Endothelial cell of umbilical vein (primary cell): ENCODE measurements at regions not wholly inside any gene's neighbourhood (a gene's known extent, or its start where the extent isn't known, plus 50 kb on each side); places are given as distances from the start of the nearest gene placed in this dataset.

Experiments
- BruUV-seq: library from RNA; stranded (reverse); fragments of 400-500 nt; replicated peaks from 2 replicates; lab custom pipeline; 2021; lab: Mats Ljungman, UMichigan
- CTCF ChIA-PET: fragments of 300-600, 350-600 bp; sonication (Branson Sonifier 250); formaldehyde crosslinking; loops from one replicate; lab custom pipeline; 2021; ENCODE audit warnings: antibody characterized with exemption, inconsistent platforms; lab: Charles Lee
- POLR2A ChIA-PET: fragments of 300-600, 350-600 bp; sonication (Branson Sonifier 250); formaldehyde crosslinking; loops from one replicate; lab custom pipeline; 2021; ENCODE audit warnings: antibody characterized with exemption, inconsistent platforms; lab: Charles Lee
- DNase-seq: peaks from one replicate; pipeline ENCODE4 v3.0.0-alpha.2; 2011; ENCODE audit warnings: low read depth, low spot score
- FAIRE-seq: peaks from 2 replicates; lab custom pipeline; 2011; peaks lifted over from hg19 to GRCh38; lab: Jason Lieb, UNC
- H2AFZ ChIP-seq: 2 replicates; pipeline ENCODE4 v1.6.0; 2012; ENCODE audit warnings: low read depth, low read length, control low read depth, inconsistent platforms
- H3K27ac ChIP-seq: 2 replicates; pipeline ENCODE4 v1.5.1; 2011; ENCODE audit warnings: low read depth, mild to moderate bottlenecking, control low read depth, low read length, moderate library complexity; ENCODE audit not compliant: insufficient read depth
- H3K27me3 ChIP-seq, 2 experiments: 2 replicates each; pipeline versions ENCODE4 v1.6.0 to v1.6.1; 2011; ENCODE audit warnings: low read length in 2 of 2, mixed read lengths in 1 of 2; ENCODE audit not compliant: control insufficient read depth in 2 of 2, insufficient read depth in 2 of 2
- H3K36me3 ChIP-seq, 2 experiments: 2 replicates in 1 of 2; 3 replicates in 1 of 2; pipeline ENCODE4 v1.5.1; 2011; ENCODE audit warnings: low read length in 2 of 2, mild to moderate bottlenecking in 1 of 2, moderate library complexity in 1 of 2; ENCODE audit not compliant: control insufficient read depth in 2 of 2, insufficient read depth in 2 of 2; ENCODE audit errors: extremely low read depth in 1 of 2
- H3K4me1 ChIP-seq: 3 replicates; pipeline ENCODE4 v1.5.1; 2011; ENCODE audit warnings: mild to moderate bottlenecking, low read length; ENCODE audit not compliant: control insufficient read depth, insufficient read depth; ENCODE audit errors: extremely low read depth
- H3K4me2 ChIP-seq: 2 replicates; pipeline ENCODE4 v1.6.1; 2011; ENCODE audit warnings: low read length, control low read depth, mixed read lengths; ENCODE audit not compliant: insufficient read depth
- H3K4me3 ChIP-seq, 3 experiments: fragments of 200-600 bp in 1 of 3; sonication (generic), shearing (Covaris generic) in 1 of 3; replicated peaks in 1 of 3; 2 replicates each; pipeline ENCODE4 v1.5.1; 2011 to 2016; ENCODE audit warnings: control low read depth in 3 of 3, low read length in 3 of 3, mild to moderate bottlenecking in 2 of 3, inconsistent platforms in 1 of 3, low read depth in 1 of 3, moderate library complexity in 1 of 3; ENCODE audit not compliant: insufficient read depth in 1 of 3
- H3K79me2 ChIP-seq: 2 replicates; pipeline ENCODE4 v1.6.0; 2012; ENCODE audit warnings: low read length, inconsistent platforms; ENCODE audit not compliant: control insufficient read depth, insufficient read depth
- H3K9ac ChIP-seq: replicated peaks from 2 replicates; pipeline ENCODE3; 2011; ENCODE audit warnings: low read length, control low read depth; ENCODE audit not compliant: insufficient read depth; ENCODE audit errors: extremely low read depth
- H3K9me1 ChIP-seq: replicated peaks from 3 replicates; pipeline ENCODE4 v1.6.0; 2011; ENCODE audit warnings: mild to moderate bottlenecking, low read length; ENCODE audit not compliant: control insufficient read depth, insufficient read depth; ENCODE audit errors: extremely low read depth
- H3K9me3 ChIP-seq: replicated peaks from 2 replicates; pipeline ENCODE4 v1.5.1; 2012; ENCODE audit warnings: low read length, inconsistent platforms; ENCODE audit not compliant: control insufficient read depth, insufficient read depth
- H4K20me1 ChIP-seq: replicated peaks from 2 replicates; pipeline ENCODE3; 2011; ENCODE audit warnings: mild to moderate bottlenecking, low read length; ENCODE audit not compliant: control insufficient read depth, insufficient read depth; ENCODE audit errors: extremely low read depth
- CTCF ChIP-seq, 2 donors: IDR thresholded peaks; 1 replicate in 1 of 2; 2 replicates in 1 of 2; pipeline ENCODE4 v1.5.1; 2011; ENCODE audit warnings: low read length in 2 of 2, mild to moderate bottlenecking in 2 of 2, moderate library complexity in 2 of 2, control low read depth in 1 of 2, inconsistent platforms in 1 of 2, low read depth in 1 of 2; ENCODE audit not compliant: insufficient read depth in 1 of 2; ENCODE audit errors: extremely low read depth in 1 of 2
- EZH2 ChIP-seq: IDR thresholded peaks from 2 replicates; pipeline ENCODE4 v1.6.1; 2012; ENCODE audit warnings: borderline replicate concordance, low read depth, mild to moderate bottlenecking, moderate library complexity, low read length, inconsistent platforms; ENCODE audit not compliant: severe bottlenecking
- FOS ChIP-seq: IDR thresholded peaks from 2 replicates; pipeline ENCODE4 v1.6.1; 2011; ENCODE audit warnings: mild to moderate bottlenecking, low read length, moderate library complexity, borderline replicate concordance; ENCODE audit not compliant: insufficient read depth
- GATA2 ChIP-seq: IDR thresholded peaks from 2 replicates; pipeline ENCODE4 v1.7.0; 2011; ENCODE audit warnings: low read depth, mild to moderate bottlenecking, moderate library complexity, mixed read lengths, low read length; ENCODE audit not compliant: insufficient read length, insufficient read depth
- JUN ChIP-seq: IDR thresholded peaks from 2 replicates; pipeline ENCODE4 v1.6.1; 2011; ENCODE audit warnings: borderline replicate concordance, low read depth; ENCODE audit not compliant: insufficient read length, insufficient read depth
- MYC ChIP-seq: IDR thresholded peaks from one replicate; pipeline ENCODE4 v1.6.1; 2011; ENCODE audit warnings: mild to moderate bottlenecking, low read depth, low read length
- POLR2A ChIP-seq: IDR thresholded peaks from 2 replicates; pipeline ENCODE4 v1.6.1; 2012; ENCODE audit warnings: low read depth, mild to moderate bottlenecking, control low read depth, low read length
- POLR2AphosphoS5 ChIP-seq: IDR thresholded peaks from 2 replicates; pipeline ENCODE4 v1.6.1; 2012; ENCODE audit warnings: low read depth, mild to moderate bottlenecking, control low read depth, low read length, moderate library complexity; ENCODE audit not compliant: insufficient read depth
- dilution Hi-C: fragments of 300-500 bp; cut with MboI; formaldehyde crosslinking; loops from one replicate; pipeline ENCODE4 v1.15.0; 2019; ENCODE audit warnings: low sequenced_read_pairs; ENCODE audit not compliant: extremely low pct_ligation_motif_present
- intact Hi-C: fragments of 100-400 bp; cut with micrococcal nuclease; formaldehyde crosslinking; loops from one replicate; pipeline ENCODE4 v1.10.0; 2022
- TF ChIP-seq, protein P1 (sequence below): IDR thresholded peaks from 2 replicates; pipeline ENCODE4 v1.6.1; 2011; ENCODE audit not compliant: insufficient read depth, insufficient read length

GRCh38 chr13:100725472-100725871 lies 50.9 kb upstream of the TMTC4 start:
- H3K27ac ChIP-seq: no peak overlapping the region
- H3K27me3 ChIP-seq: no peaks in the 10 kb centered on the region
- no peaks in the 10 kb centered on the region for H3K79me2 ChIP-seq
- no peaks in the 10 kb centered on the region for H3K4me1 ChIP-seq
- dilution Hi-C loops: no loop called here
- no peak for FAIRE-seq
- no peaks in the 10 kb centered on the region for H3K36me3 ChIP-seq
- H3K9me1 ChIP-seq: no peaks in the 10 kb centered on the region
- no peak for DNase-seq
- H3K4me2 ChIP-seq: no peak overlapping the region
- no peak overlapping the region for H2AFZ ChIP-seq
- intact Hi-C loops: no loop called here
- H3K4me3 ChIP-seq: no peak overlapping the region
- H4K20me1 ChIP-seq: no peaks in the 10 kb centered on the region
- H3K9me3 ChIP-seq: no peaks in the 10 kb centered on the region
- no peak overlapping the region for H3K9ac ChIP-seq
- ChIA-PET CTCF (interaction anchor here (4.9 to 5.5 kb wide), 2 partner anchors 376 to 402 kb away, joined by 57 to 66 read pairs; no protein-coding TSS in a partner anchor), POLR2A (no interaction called here)
- BruUV-seq: no TSS peak
- TF ChIP-seq POLR2AphosphoS5: no peak
- TF ChIP-seq JUN: no peak
- no peak for TF ChIP-seq MYC

GRCh38 chr13:100724568-100724967 lies 50.0 kb upstream of the TMTC4 start:
- no TSS peak for BruUV-seq
- no peaks in the 10 kb centered on the region for H3K27me3 ChIP-seq
- no peak overlapping the region for H2AFZ ChIP-seq
- no peak for DNase-seq
- TF ChIP-seq JUN (no peak), POLR2A (no peak), FOS (no peak), GATA2 (no peak), POLR2AphosphoS5 (no peak), EZH2 (no peak), MYC (no peak), CTCF (IDR thresholded peaks at IDR 0.05; ENCODE audit: extremely low read depth in 1 of 2, insufficient read depth in 1 of 2, low read depth in 1 of 2, low read length in 2 of 2) (no peak)
- TF ChIP-seq, protein P1, sequence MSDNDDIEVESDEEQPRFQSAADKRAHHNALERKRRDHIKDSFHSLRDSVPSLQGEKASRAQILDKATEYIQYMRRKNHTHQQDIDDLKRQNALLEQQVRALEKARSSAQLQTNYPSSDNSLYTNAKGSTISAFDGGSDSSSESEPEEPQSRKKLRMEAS: no peak
- no peaks in the 10 kb centered on the region for H3K9me3 ChIP-seq
- H3K4me2 ChIP-seq: no peak overlapping the region
- H3K36me3 ChIP-seq: no peaks in the 10 kb centered on the region
- no peak overlapping the region for H3K4me3 ChIP-seq
- FAIRE-seq: no peak
- no peak overlapping the region for H3K9ac ChIP-seq
- intact Hi-C loops (loop anchor here (5.0 kb wide), 1 partner anchor 748 kb away; no protein-coding TSS in a partner anchor), dilution Hi-C loops (no loop called here)
- CTCF ChIA-PET: interaction anchor here (1.1 to 5.5 kb wide), 4 partner anchors 17 to 403 kb away, joined by 3 to 66 read pairs (median 30); no protein-coding TSS in a partner anchor
- no peaks in the 10 kb centered on the region for H3K79me2 ChIP-seq
- no peaks in the 10 kb centered on the region for H4K20me1 ChIP-seq
- H3K9me1 ChIP-seq: no peaks in the 10 kb centered on the region
- no peaks in the 10 kb centered on the region for H3K4me1 ChIP-seq
- POLR2A ChIA-PET: no interaction called here
- H3K27ac ChIP-seq: no peak overlapping the region
